ENCODE measurements at regions not wholly inside any gene's neighbourhood (a gene's known extent, or its start where the extent isn't known, plus 50 kb on each side); places are given as distances from the start of the nearest gene placed in this dataset.

DNA sequence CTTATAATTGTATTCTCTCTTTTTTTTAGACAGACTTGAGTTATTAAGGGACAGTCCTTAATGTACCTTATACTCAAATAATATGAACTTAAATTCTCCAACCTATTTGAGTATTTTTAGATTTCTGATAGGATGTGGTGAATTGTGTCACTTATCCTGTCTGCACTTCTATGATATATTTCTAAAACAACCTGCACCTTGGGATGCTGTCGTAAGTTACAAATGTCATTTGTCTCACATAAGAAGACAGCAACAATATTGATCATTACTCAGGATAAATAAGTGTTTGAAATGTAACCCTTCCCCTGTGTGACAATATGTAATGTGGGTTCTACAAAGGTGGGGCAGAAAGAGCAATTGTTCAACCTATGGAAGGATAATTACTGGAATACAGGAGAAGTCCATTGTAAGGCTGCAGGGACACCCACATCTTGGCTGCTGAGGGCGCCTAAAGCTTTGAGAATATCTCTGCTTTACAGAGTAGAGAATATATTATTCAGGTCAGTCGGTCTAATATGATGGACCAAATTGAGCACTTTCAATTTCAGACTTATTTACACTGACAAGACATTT is 236.9 kb upstream of the PRR20A start:
- DNase-seq (ENCODE audit: low spot score), result no peak

- DNase-seq (ENCODE audit: low spot score), result no peak
These were observed 233.8 kb upstream of the PRR20A start for GRCh38 chr13:56906909-56907308.

DNA sequence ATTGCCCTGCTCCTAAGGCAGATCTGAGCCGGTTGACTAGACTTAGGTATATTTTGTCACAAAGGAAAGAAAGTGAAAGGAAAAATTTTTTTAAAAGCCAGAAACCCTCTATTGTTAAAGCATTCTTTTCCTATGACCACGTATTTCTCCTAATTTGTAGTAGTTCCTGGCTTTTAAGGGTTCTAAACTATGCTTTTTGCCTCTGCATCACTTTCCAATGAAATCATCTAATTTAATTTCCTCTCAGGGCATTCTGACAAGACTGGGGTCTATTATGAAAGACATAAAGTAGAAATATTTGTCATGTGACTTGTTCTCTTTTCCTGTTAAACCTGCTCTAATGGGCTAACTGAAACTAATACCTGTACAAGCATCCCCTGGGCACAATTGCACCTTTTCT is 233.0 kb upstream of the PRR20A start:
- no peak for DNase-seq (ENCODE audit: low spot score)

GRCh38 chr13:56909896-56910600 is 230.7 kb upstream of the PRR20A start:
- DNase-seq (ENCODE audit: low spot score), result no peak

DNA sequence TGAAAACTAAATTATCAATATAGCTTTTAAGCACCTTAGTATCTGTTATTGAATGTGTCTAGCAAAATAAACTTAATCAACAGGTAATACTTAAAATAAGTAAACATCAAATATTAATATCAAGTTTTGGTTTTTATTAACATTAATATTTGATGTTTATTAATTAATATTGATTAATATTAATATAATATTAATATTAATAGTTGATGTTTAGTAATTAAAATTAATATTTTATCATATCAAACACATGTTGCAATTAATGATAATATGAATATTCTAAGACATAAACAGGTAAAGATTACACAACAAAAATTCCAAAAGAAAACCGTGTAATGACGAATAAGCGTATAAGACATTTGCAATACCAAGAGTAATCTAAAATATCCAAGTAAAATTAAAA is 222.8 kb upstream of the PRR20A start:
- DNase-seq (ENCODE audit: low spot score), result no peak

GRCh38 chr13:56923626-56924140 is 217.0 kb upstream of the PRR20A start:
- DNase-seq (ENCODE audit: low spot score), result no peak

- DNase-seq (ENCODE audit: low spot score), result no peak
These were observed 216.3 kb upstream of the PRR20A start for GRCh38 chr13:56924401-56924800.

DNA sequence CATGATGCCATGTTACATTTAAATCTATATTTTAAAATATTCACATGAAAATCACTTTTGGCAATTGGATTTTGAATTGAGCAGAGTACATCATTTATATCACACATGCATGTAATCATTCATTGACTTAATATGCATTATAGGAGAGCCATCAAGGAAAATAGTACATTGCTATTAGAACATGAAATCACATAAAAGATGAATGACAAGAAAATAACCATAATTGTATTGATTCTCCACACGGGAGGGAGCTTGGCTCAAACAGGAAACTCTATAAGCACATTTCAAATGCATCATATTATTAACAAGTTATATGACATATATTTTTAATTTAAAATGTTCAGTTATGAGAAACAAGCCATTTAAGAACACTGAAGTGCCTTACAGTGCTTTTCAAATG is 208.6 kb upstream of the PRR20A start:
- DNase-seq (ENCODE audit: low spot score), result no peak

DNA sequence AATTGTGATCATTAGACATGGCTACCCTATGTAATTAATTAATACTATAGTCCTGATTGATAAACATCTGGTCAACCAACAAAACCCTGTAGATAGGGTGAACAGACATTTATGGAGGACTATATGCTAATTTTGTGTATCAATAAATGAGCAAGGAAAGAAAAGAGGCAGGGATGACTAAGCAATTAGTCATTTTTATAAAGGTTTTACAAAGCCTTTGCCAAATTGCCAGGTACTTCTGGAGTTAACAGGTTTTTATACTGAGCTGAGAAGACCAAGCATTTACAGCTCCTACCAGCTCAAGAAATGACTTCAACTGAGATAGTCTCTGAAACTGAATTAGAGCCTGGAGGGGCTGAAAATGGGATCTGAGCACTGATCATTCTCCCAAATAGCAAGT is 186.8 kb upstream of the PRR20A start:
- DNase-seq (ENCODE audit: low spot score), result no peak

GRCh38 chr13:56975647-56976046 is 165.1 kb upstream of the PRR20A start:
- no peak for DNase-seq (ENCODE audit: low spot score)

GRCh38 chr13:56980856-56981255 is 159.9 kb upstream of the PRR20A start:
- no peak for DNase-seq (ENCODE audit: low spot score)

GRCh38 chr13:56986121-56986520 is 154.6 kb upstream of the PRR20A start:
- DNase-seq (ENCODE audit: low spot score), result no peak

DNA sequence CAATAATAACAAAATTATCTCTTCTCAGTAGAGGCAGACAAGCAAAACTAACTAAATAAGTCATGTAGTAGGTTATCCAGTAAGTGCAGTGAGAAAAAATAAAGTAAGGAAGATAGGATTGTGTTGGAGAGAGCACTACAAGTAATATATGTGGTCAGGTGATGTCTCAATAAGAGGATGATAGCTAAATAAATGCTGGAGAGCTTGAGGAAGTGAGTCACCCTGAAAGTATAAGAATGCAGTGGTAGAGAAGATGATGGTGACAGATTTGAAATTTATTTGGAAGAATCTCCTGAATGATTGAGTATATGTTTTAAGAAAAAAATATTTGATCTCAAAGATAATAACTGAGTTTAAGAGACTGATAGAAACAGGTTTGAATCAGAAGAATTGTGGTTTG is 152.2 kb upstream of the PRR20A start:
- no peak for DNase-seq (ENCODE audit: low spot score)

- no peak for DNase-seq (ENCODE audit: low spot score)
These were observed 137.0 kb upstream of the PRR20A start for GRCh38 chr13:57003682-57004081.

GRCh38 chr13:57017357-57017756 is 123.4 kb upstream of the PRR20A start:
- DNase-seq (ENCODE audit: low spot score), result no peak

DNA sequence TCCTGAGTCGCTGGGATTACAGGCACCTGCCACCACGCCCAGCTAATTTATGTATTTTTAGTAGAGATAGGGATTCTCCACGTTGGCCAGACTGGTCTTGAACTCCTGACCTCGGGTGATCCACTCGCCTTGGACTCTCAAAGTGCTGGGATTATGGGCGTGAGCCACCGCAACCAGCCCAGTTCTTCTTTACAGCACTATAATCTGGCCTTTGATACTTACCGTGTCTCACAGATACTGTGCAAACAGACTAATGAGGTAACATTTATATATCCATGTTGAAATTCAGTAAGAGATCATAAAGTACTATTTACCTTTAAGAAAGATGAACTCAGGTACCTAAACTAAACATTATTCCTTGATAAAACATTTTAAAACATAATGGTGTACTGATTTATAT is 121.8 kb upstream of the PRR20A start:
- DNase-seq (ENCODE audit: low spot score), result no peak

DNA sequence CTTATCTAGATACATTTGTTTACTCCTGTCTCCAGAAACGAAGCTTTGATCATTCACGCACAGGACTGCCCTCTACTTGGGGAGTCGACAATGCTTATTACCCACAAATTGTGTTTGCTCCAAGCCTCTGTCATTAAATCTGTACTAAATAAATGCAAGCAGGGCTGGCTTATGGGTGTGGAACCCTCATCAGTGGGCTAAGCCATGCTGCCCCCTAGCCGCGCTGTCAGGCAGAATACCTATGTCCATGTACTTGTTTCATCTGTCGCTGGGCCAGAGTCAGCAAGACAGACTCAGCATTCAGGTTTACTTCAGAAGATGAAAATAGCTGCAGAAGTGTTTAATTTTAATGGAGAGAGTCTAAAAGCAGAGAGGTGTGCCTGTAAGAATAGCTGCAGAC is 110.0 kb upstream of the PRR20A start:
- no peak for DNase-seq (ENCODE audit: low spot score)

GRCh38 chr13:57036290-57036689 is 104.4 kb upstream of the PRR20A start:
- no peak for DNase-seq (ENCODE audit: low spot score)

GRCh38 chr13:57044910-57045309 is 95.8 kb upstream of the PRR20A start:
- DNase-seq (ENCODE audit: low spot score), result no peak

- no peak for DNase-seq (ENCODE audit: low spot score)
These were observed 94.7 kb upstream of the PRR20A start for GRCh38 chr13:57045826-57046546.

DNA sequence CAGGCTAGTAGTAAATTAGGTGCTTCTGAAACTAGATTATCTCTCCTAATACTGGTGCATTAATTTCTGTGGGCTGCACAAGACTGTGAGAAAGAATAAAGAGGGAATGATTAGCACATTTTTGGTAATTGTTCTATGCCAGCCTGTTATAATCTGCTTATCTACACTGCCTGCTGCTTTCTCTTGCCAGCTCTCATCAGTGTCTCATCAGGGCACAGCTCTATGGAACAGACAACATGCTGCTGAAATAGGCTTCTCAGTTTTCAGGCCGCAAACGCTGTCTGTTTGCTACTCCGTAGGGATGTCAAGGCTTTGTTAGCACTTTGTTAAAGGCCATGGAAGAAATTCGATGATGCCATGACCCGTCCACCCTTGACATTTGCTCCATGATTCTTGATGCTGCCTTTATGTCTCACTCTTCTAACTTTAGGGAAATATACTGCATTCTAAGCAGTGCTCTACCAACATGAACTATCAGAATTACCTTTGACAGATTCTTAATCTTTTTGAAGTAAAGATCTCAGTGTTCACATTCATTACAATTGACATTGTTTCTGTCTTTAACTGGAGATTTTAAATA is 84.0 kb upstream of the PRR20A start:
- no peak for DNase-seq (ENCODE audit: low spot score)

GRCh38 chr13:57063007-57063406 is 77.7 kb upstream of the PRR20A start:
- DNase-seq (ENCODE audit: low spot score), result no peak

- no peak for DNase-seq (ENCODE audit: low spot score)
These were observed 66.7 kb upstream of the PRR20A start for GRCh38 chr13:57073983-57074382.
